ENCODE measurements at regions not wholly inside any gene's neighbourhood (a gene's known extent, or its start where the extent isn't known, plus 50 kb on each side); places are given as distances from the start of the nearest gene placed in this dataset.

- no peak for DNase-seq
- no peaks in the 10 kb centered on the region for H3K27me3 ChIP-seq (ENCODE audit: low read depth)
- H3K4me3 ChIP-seq, result no peak overlapping the region
- intact Hi-C loops (cut with micrococcal nuclease), result no loop called here
- no peaks in the 10 kb centered on the region for H3K36me3 ChIP-seq
- no peaks in the 10 kb centered on the region for H3K9me3 ChIP-seq (replicated peaks)
- H3K27ac ChIP-seq (replicated peaks), result no peak overlapping the region
- TF ChIP-seq CTCF (IDR thresholded peaks at IDR 0.05; ENCODE audit: borderline replicate concordance), result peak; percentile 42
- no peaks in the 10 kb centered on the region for H3K4me1 ChIP-seq
Measured at GRCh38 chr11:24386546-24387397, 110.1 kb upstream of the LUZP2 start.

- intact Hi-C loops (cut with micrococcal nuclease), result no loop called here
- no peak overlapping the region for H3K4me3 ChIP-seq
Measured at GRCh38 chr11:24389575-24389974, 107.3 kb upstream of the LUZP2 start.

GRCh38 chr11:24390016-24390415, 106.8 kb upstream of the LUZP2 start:
- Histone ChIP-seq H3K4me1 (no peaks in the 10 kb centered on the region), H3K27ac (replicated peaks) (no peak overlapping the region), H3K27me3 (ENCODE audit: low read depth) (no peaks in the 10 kb centered on the region), H3K4me3 (no peak overlapping the region), H3K9me3 (replicated peaks) (no peaks in the 10 kb centered on the region), H3K36me3 (no peaks in the 10 kb centered on the region)
- no peak for TF ChIP-seq CTCF (IDR thresholded peaks at IDR 0.05; ENCODE audit: borderline replicate concordance)
- no peak for DNase-seq
- intact Hi-C loops (cut with micrococcal nuclease), result no loop called here

More at GRCh38 chr11:24389575-24389974, 107.3 kb upstream of the LUZP2 start:
- Histone ChIP-seq H3K4me1 (no peaks in the 10 kb centered on the region), H3K27ac (replicated peaks) (no peak overlapping the region), H3K9me3 (replicated peaks) (no peaks in the 10 kb centered on the region), H3K36me3 (no peaks in the 10 kb centered on the region), H3K27me3 (ENCODE audit: low read depth) (no peaks in the 10 kb centered on the region)
- no peak for DNase-seq
- TF ChIP-seq CTCF (IDR thresholded peaks at IDR 0.05; ENCODE audit: borderline replicate concordance), result no peak

GRCh38 chr11:24390762-24391161, 106.1 kb upstream of the LUZP2 start:
- no peak for DNase-seq
- no peaks in the 10 kb centered on the region for H3K36me3 ChIP-seq
- H3K27me3 ChIP-seq (ENCODE audit: low read depth), result no peaks in the 10 kb centered on the region
- H3K4me1 ChIP-seq, result no peaks in the 10 kb centered on the region
- TF ChIP-seq CTCF (IDR thresholded peaks at IDR 0.05; ENCODE audit: borderline replicate concordance), result no peak
- no peak overlapping the region for H3K4me3 ChIP-seq
- no peaks in the 10 kb centered on the region for H3K9me3 ChIP-seq (replicated peaks)
- no peak overlapping the region for H3K27ac ChIP-seq (replicated peaks)
- intact Hi-C loops (cut with micrococcal nuclease), result no loop called here

- no peak overlapping the region for H3K27ac ChIP-seq (replicated peaks)
- no peaks in the 10 kb centered on the region for H3K4me1 ChIP-seq
- H3K9me3 ChIP-seq (replicated peaks), result no peaks in the 10 kb centered on the region
- intact Hi-C loops (cut with micrococcal nuclease), result no loop called here
- H3K36me3 ChIP-seq, result no peaks in the 10 kb centered on the region
- H3K4me3 ChIP-seq, result no peak overlapping the region
- H3K27me3 ChIP-seq (ENCODE audit: low read depth), result no peaks in the 10 kb centered on the region
- DNase-seq, result no peak
- no peak for TF ChIP-seq CTCF (IDR thresholded peaks at IDR 0.05; ENCODE audit: borderline replicate concordance)
Measured at GRCh38 chr11:24391167-24391566, 105.7 kb upstream of the LUZP2 start.
